ENCODE measurements at regions not wholly inside any gene's neighbourhood (a gene's known extent, or its start where the extent isn't known, plus 50 kb on each side); places are given as distances from the start of the nearest gene placed in this dataset.

- no peak for DNase-seq
Observed at GRCh38 chr1:227449741-227450441, 113.5 kb upstream of the ZNF678 start.

GRCh38 chr1:227449051-227449450, 114.3 kb upstream of the ZNF678 start:
- DNase-seq = peak; percentile 29

DNA sequence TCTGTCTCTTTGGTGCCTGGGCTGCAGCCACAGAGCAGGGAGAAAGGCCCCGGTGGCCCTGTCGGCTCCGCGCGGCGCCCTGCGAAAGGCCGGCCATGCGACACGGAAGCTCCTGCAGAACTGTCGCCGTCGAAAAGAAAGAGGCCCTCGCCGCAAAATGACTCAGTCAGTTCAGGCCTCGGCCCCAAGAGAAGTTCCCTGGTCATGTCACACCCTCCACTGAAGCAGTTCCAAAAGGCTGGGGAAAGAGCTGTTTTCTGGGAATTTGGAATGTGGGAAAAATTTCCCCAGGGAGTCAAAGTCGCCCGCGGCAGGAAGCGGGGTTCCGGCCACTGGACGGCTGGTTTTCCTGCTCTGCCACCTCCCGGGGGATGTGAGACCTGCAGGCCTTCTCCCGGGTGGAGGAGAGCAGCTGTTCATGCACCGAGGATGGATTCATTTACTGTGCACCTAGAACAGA, 115.8 kb upstream of the ZNF678 start:
- DNase-seq = no peak

- DNase-seq = no peak
Observed at GRCh38 chr1:227445746-227446145, 117.6 kb upstream of the ZNF678 start.

GRCh38 chr1:227445092-227445674, 118.2 kb upstream of the ZNF678 start:
- no peak for DNase-seq

DNA sequence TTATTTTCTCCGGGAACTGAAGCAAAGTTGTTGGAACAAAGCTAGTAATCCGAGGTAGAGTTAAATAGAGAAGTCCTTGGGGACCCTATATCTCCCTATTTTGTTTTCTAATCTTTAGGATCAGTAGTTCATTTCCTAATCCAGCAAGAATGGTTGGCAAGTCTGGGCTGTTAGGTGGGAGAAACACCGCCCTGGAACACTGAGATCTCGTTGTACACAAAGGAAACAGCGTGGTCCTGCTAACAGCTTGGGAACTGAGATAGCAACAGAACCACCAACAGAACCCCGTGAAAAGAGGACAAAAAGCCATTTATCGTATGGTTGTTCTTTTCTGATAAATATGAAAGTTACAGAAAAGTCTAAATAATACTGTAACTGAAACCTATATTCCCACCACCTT, 121.9 kb upstream of the CDC42BPA start:
- no peak for DNase-seq

DNA sequence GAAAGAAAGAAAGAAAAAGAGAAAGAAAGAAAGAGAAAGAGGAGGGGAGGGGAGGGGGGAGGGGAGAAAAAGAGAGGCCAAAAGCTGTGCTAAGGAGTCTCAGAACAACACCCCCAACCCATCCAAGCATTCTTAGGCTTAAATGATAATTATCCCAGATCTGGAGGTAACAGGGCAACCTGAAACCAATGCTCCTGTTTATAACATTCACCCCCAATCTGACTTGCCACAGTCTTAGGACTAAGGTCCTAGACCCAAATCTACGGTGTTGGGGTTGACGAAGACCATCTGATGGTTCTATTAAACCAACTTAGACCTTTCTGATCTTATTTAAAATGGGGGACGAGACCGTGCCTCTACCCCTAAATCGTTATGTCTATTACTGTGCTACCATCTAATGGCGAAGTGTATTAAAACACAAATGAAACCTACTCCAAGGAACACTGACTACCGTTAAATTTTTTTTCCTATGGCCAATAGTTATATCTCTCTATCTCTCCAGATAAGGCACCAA, 119.3 kb upstream of the CDC42BPA start:
- DNase-seq = no peak

DNA sequence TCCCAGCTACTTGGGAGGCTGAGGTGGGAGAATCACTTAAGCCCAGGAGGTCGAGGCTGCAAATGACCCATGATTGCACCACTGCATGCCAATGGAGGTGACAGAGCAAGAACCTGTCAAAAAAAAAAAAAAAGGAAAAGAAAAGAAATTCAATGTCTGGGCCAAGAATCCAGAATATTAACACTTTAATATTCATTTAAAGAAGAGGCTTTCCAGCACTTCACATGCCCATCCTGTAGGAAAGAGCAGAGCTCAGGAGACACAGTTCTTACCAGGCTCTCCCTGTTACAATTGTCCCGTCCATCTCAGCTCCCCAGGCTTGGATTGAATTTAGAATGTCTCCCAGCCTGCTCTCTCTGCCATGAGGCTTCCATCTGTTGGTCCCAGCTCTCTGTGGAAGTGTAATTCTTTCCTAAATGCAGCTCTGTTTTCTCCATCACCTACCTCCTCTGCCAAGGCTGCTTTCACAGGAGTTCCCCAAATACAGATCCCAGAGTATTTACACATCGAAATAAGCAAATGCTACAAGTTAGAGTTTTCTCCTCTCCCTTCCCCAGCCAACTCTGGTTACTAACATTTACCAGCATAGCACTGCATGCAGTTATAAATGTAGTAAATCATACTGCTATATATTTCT, 116.6 kb upstream of the CDC42BPA start:
- DNase-seq = no peak

DNA sequence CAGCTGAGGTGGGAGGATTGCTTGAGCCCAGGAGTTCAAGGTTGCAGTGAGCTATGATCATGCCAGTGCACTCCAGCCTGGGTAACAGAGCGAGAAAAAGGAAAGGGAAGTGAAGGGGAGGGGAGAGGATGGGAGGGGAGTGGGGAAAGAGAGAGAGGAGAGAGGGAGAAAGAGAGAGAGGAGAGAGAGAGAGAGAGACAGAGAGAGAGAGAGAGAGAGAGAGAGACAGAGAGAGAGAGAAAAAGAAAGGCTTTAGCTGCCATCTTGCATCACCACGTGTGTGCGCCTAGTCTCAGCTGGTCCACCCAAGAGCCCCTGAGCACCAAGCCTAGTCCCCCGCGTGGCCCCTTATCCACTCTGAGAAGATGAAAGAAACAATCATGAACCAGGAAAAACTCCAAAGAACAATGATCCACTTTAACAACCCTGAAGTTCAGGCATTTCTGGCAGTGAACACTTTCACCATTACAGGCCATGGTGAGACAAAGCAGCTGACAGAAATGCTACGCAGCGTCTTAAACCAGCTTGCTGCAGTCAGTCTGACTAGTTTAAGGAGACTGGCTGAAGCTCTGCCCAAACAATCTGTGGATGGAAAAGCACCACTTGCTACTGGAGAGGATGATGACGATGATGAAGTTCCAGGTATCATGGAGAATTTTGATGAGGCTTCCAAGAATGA, 115.5 kb upstream of the CDC42BPA start:
- no peak for DNase-seq

- no peak for DNase-seq
Observed at GRCh38 chr1:227432981-227433380, 114.7 kb upstream of the CDC42BPA start.

DNA sequence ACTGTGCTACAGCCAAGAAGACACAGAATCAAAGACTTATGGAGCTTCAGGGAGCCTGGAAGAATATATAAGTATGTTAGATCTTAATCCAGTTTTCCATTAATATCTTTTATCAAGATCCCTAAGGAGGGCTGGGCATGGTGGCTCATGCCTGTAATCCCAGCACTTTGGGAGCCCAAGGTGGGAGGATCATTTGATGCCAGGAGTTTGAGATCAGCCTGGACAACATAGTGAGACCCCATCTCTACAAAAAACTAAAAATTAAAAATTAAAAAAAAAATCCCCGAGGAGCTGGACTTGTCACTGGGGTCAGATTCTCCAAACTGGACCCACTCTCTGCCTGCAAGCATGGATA, 113.9 kb upstream of the CDC42BPA start:
- no peak for DNase-seq

GRCh38 chr1:227429447-227430359, 111.4 kb upstream of the CDC42BPA start:
- no peak for DNase-seq

GRCh38 chr1:227428803-227429202, 110.5 kb upstream of the CDC42BPA start:
- DNase-seq = no peak

DNA sequence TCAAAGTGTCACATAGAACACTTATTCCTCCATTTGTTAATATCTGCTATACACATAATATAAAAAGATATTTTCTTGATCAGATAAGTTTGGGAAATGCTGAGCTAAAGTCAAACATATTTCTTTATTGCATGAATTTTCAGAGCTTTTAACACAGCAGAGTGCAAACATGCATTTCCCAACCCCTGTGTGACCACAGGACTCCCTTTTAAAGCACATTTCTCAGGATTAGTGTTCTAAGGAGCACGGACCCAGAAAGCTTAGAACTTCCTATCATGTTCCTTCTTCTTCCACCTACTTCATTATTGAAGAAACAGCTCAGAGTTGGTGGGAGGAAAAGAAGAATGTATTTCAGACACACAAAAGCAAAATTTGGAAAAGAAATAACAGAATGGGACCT, 109.1 kb upstream of the CDC42BPA start:
- no peak for DNase-seq

GRCh38 chr1:227424953-227425352, 106.7 kb upstream of the CDC42BPA start:
- DNase-seq = no peak

- no peak for DNase-seq
Observed at GRCh38 chr1:227424159-227424680, 105.9 kb upstream of the CDC42BPA start.

DNA sequence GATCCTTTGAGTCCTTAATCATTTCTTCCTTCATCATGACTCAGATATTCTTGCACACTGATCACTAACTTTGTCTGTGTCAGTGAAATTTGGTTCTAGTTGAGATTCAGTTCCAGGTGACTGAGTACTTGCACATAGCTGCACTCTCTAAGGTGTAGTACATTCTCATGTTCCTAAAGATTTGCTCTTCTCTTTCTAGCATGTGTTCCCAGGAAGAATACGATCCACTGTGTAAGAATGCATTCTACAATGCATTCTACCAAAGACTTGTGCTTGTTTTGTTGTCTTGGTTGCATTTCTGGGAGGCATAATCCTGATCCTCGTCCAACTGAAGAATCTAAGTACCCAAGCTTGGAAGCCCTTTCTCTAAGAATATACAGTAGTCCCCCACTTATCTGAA, 104.3 kb upstream of the CDC42BPA start:
- DNase-seq = no peak

- no peak for DNase-seq
Observed at GRCh38 chr1:227420147-227420546, 101.9 kb upstream of the CDC42BPA start.

DNA sequence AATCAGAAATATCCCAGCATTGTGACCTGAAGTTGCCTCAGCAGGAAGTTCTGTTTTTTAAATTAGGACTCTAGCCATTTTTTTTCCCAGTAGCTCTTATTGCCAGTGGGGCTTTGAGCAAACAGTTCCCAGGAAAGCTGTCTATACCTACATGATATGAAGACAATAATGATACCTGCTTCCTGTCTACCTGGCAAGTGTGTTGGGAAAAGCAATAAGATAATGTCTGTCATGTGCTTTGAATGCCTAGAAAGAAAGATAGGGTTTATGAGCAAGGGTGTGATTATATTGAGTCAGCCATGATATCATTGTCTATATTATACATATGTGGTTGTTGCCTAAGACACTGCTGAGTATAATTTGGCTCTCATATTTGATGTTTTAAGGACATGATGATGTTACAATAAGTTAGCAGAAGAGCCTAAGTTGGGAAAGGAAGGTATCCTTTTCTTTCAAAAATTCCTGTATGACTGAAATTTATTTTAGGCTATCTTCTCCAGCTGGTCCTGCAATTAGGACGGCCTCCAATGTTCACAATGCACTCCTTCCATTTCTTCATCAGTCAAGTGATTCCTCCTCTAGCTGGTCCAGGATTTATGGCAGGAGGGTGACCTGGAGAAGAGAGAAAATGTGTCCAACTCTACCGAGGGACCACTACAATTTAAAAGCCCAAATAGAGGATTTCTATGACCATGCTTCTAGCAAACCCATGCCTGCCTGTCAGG, 99.6 kb upstream of the CDC42BPA start:
- DNase-seq = no peak

DNA sequence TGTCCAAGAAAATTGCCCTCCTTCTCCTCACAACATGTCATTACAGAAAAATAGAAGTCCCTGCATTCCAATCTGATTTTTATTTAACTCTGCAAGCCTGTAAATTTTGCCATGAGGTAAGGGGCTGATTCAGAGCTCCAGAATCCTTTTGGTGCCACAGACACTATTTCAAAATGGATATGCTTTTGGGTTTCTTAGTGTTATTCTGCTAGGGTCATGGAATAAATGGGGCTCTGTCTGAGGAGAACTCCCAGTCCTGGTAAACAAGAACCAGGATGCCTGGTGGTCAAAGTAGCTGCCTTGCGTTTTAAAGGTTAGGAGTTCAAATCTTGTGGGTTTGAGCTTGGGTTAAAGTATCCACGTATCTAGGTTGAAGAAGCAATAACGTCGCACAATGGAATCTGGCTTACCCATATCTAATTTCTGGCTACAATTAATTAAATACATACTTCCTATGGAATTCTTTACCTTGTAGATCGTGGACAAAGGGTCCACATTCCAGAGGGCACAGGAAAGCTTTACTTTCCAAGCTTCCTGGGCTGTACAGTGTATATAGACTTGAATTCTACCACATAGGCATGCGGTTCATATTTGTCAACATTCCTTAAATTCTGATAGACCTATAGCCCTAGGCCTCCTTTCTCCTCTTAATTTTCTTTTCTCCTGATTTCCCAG, 98.0 kb upstream of the CDC42BPA start:
- no peak for DNase-seq
